ENCODE measurements at regions not wholly inside any gene's neighbourhood (a gene's known extent, or its start where the extent isn't known, plus 50 kb on each side); places are given as distances from the start of the nearest gene placed in this dataset.

DNA sequence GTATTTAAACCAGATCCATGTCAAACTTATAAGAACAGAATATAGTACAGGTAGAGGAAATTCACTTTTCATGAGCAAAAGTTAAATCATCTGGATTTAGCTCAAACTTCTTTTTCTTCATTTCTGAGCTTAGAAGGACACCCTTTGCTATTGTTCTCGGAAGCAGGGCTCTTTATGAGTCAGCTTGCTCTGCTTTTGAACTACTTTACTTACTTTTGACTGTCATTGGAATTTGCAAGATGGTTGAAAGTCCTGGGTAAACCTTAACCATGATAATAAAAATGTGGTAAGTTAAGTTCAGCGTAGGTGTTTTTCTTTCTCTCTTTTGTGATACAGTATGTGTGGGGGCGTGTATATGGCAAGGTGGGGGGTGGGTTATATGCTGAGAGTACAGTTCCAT, 312.7 kb upstream of the DPH6 start:
- Histone ChIP-seq H3K27me3 (ENCODE audit: control insufficient read depth, insufficient read depth, low read length) (no peaks in the 10 kb centered on the region), H3K36me3 (ENCODE audit: control insufficient read depth, insufficient read depth, low read length) (no peaks in the 10 kb centered on the region), H3K4me3 (ENCODE audit: low read depth, low read length) (no peak overlapping the region)
- TF ChIP-seq, protein P1, sequence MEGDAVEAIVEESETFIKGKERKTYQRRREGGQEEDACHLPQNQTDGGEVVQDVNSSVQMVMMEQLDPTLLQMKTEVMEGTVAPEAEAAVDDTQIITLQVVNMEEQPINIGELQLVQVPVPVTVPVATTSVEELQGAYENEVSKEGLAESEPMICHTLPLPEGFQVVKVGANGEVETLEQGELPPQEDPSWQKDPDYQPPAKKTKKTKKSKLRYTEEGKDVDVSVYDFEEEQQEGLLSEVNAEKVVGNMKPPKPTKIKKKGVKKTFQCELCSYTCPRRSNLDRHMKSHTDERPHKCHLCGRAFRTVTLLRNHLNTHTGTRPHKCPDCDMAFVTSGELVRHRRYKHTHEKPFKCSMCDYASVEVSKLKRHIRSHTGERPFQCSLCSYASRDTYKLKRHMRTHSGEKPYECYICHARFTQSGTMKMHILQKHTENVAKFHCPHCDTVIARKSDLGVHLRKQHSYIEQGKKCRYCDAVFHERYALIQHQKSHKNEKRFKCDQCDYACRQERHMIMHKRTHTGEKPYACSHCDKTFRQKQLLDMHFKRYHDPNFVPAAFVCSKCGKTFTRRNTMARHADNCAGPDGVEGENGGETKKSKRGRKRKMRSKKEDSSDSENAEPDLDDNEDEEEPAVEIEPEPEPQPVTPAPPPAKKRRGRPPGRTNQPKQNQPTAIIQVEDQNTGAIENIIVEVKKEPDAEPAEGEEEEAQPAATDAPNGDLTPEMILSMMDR (IDR thresholded peaks at IDR 0.05; ENCODE audit: insufficient read depth, low read length, poor library complexity, severe bottlenecking): no peak
- DNase-seq (ENCODE audit: low read depth): peak; percentile 29

DNA sequence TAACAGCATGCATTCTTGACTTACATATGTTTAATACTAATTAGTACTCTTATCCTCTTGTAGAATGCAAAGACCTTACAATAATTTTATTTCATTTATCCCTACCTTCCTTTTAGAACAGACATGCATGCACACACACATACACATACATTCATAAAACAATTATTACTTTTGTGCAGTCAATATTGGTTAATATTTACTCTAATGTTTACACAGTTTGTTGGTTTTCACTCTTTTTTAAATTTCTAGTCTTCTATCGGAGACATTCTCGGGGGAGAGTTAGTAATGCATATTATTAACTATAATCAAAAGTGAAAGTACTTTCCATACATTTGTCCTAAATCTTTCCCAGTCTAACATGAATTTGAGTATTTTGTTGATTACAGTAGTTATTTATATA, 317.7 kb upstream of the DPH6 start:
- no peak for DNase-seq (ENCODE audit: low read depth)
- no peaks in the 10 kb centered on the region for H3K36me3 ChIP-seq (ENCODE audit: control insufficient read depth, insufficient read depth, low read length)
- TF ChIP-seq, protein P1 (IDR thresholded peaks at IDR 0.05; ENCODE audit: insufficient read depth, low read length, poor library complexity, severe bottlenecking): no peak
- H3K4me3 ChIP-seq (ENCODE audit: low read depth, low read length): no peak overlapping the region
- no peaks in the 10 kb centered on the region for H3K27me3 ChIP-seq (ENCODE audit: control insufficient read depth, insufficient read depth, low read length)

- Histone ChIP-seq H3K4me3 (ENCODE audit: low read depth, low read length) (no peak overlapping the region), H3K36me3 (ENCODE audit: control insufficient read depth, insufficient read depth, low read length) (no peaks in the 10 kb centered on the region), H3K27me3 (ENCODE audit: control insufficient read depth, insufficient read depth, low read length) (no peaks in the 10 kb centered on the region)
- TF ChIP-seq, protein P1 (IDR thresholded peaks at IDR 0.05; ENCODE audit: insufficient read depth, low read length, poor library complexity, severe bottlenecking): no peak
- peak; percentile 23 for DNase-seq (ENCODE audit: low read depth)
These were observed 321.4 kb upstream of the DPH6 start for GRCh38 chr15:35867356-35867755.

- H3K27me3 ChIP-seq (ENCODE audit: control insufficient read depth, insufficient read depth, low read length): no peaks in the 10 kb centered on the region
- DNase-seq (ENCODE audit: low read depth): no peak
- no peaks in the 10 kb centered on the region for H3K36me3 ChIP-seq (ENCODE audit: control insufficient read depth, insufficient read depth, low read length)
- TF ChIP-seq, protein P1 (IDR thresholded peaks at IDR 0.05; ENCODE audit: insufficient read depth, low read length, poor library complexity, severe bottlenecking): no peak
- no peak overlapping the region for H3K4me3 ChIP-seq (ENCODE audit: low read depth, low read length)
These were observed 325.3 kb upstream of the DPH6 start for GRCh38 chr15:35871282-35871681.

DNA sequence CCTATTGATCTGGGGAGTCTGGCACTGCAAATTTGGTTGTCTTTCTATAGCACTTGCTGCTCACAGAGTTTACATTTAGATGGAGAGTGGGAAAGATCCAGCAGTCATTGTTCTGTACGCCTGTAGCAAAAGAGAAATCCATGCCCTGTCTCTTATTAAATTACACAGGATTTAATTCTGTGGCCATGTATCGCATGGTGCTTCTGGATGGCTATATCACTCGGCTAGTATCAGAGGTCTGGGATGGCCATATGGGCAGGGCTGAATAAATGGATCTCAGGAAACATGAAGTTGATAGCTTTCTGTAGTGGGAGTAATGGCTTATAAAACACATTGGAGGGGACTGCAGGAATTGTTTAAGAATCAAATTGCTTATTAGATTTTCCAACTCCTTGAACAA, 325.8 kb upstream of the DPH6 start:
- no peak for DNase-seq (ENCODE audit: low read depth)
- Histone ChIP-seq H3K27me3 (ENCODE audit: control insufficient read depth, insufficient read depth, low read length) (no peaks in the 10 kb centered on the region), H3K4me3 (ENCODE audit: low read depth, low read length) (no peak overlapping the region), H3K36me3 (ENCODE audit: control insufficient read depth, insufficient read depth, low read length) (no peaks in the 10 kb centered on the region)
- TF ChIP-seq, protein P1 (IDR thresholded peaks at IDR 0.05; ENCODE audit: insufficient read depth, low read length, poor library complexity, severe bottlenecking): no peak

GRCh38 chr15:35872577-35872976, 326.6 kb upstream of the DPH6 start:
- TF ChIP-seq, protein P1 (IDR thresholded peaks at IDR 0.05; ENCODE audit: insufficient read depth, low read length, poor library complexity, severe bottlenecking): no peak
- H3K27me3 ChIP-seq (ENCODE audit: control insufficient read depth, insufficient read depth, low read length): no peaks in the 10 kb centered on the region
- no peak overlapping the region for H3K4me3 ChIP-seq (ENCODE audit: low read depth, low read length)
- no peak for DNase-seq (ENCODE audit: low read depth)
- H3K36me3 ChIP-seq (ENCODE audit: control insufficient read depth, insufficient read depth, low read length): no peaks in the 10 kb centered on the region
